ENCODE measurements at regions not wholly inside any gene's neighbourhood (a gene's known extent, or its start where the extent isn't known, plus 50 kb on each side); places are given as distances from the start of the nearest gene placed in this dataset.

- TF ChIP-seq CTCF (conservative IDR thresholded peaks at IDR 0.05 in 1 of 2, IDR thresholded peaks at IDR 0.05 in 1 of 2; ENCODE audit: low read depth in 1 of 2, low read length in 2 of 2) (no peak), EZH2 (IDR thresholded peaks at IDR 0.05; ENCODE audit: low read length, missing control alignments) (no peak)
These were observed 81.0 kb downstream of the PCDH18 start for GRCh38 chr4:137451172-137451825.

All from fibroblast of lung (primary cell).